ENCODE measurements at regions not wholly inside any gene's neighbourhood (a gene's known extent, or its start where the extent isn't known, plus 50 kb on each side); places are given as distances from the start of the nearest gene placed in this dataset.

DNA sequence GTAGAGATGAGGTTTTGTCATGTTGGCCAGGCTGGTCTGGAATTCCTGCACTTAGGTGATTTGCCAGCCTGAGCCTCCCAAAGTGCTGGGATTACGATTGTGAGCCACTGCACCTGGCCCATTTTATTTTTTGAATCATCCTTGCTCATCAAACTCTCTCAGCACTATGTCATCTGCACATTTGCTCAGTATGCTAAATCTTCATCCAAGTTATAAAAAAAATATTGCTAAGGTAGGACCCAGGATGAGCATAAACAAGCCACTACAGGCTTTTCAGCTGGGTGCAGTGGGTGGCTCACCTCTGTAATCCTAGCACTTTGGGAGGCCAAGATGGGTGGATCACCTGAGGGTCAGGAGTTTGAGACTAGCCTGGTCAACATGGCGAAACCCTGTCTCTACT is 510.1 kb upstream of the LARGE1 start:
- no peak for DNase-seq (ENCODE audit: low spot score)

DNA sequence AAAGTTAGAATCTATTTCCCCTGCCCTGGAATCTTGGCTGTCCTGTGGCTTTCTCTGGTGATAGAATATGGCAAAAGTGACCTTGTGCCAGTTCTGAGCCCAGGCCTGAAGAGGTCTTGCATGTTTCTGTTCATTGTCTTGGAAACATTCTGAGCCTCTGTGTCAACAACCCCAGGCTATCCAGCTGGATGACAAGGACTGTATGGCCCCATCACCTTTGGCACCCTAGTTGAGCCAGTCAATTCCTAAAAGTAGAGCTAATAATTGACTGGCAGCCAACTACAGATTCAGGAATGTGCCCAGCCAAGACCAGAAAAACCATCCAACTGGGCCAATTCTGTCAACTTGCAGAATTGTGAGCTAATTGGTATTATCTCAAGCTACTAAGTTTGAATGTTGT is 514.1 kb upstream of the LARGE1 start:
- DNase-seq (ENCODE audit: low spot score), result no peak

DNA sequence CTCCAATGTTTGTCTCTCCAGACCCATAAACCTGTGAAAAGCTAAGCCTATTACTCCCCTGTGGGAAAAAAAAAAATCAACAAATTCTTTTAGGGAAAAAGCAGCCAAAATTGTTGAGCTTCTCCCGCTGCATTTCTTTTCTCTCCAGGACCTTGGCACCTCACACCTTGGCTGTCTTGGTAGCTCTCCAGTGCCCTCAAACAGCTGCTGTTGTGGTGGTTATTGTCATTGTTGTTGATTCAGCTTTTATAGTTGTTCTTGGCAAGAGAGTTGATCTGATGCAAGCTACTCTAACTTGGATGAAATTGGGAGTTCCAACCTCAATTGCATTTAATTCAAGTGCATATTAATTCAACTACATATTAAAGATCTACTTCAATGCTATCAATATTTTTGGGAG is 516.9 kb upstream of the LARGE1 start:
- DNase-seq (ENCODE audit: low spot score), result no peak

DNA sequence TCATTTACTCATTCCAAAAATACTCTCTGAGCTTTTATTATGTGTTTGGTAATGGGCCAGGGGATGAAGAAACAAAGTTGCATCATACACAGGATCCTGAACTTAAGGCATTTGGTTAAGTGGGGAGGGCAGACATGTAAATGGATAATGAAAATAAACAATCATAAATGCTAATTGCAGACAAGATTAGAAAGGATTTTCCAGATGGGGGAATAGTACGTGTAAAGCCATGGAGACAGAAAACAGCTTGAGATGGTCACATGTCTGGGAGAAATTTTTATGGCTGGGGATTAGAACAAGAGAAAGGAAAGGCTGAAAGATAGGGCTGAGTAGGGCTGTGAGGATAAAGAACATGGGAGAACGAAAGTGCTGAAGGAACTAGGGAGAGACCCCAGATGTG is 534.3 kb upstream of the LARGE1 start:
- DNase-seq (ENCODE audit: low spot score), result peak; percentile 43

DNA sequence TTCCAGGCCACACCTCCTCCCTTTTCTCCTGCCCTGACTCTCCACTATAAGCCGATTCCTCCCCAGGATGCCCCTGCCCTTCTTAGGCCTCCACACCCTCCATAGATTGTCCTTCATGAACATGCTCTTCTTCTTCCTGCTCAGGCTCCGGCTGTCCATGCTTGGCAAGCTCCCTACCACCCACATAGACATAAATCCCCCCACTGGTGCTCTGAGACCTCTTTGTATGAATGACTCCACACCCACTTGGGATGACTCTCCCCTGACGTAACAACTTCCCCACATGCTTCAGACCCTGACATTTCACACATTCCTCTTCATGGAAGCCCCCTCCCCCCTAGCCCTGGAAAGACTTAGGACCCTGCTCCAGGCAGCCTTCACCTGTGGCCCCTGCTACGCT is 542.5 kb upstream of the LARGE1 start:
- DNase-seq (ENCODE audit: low spot score), result no peak

DNA sequence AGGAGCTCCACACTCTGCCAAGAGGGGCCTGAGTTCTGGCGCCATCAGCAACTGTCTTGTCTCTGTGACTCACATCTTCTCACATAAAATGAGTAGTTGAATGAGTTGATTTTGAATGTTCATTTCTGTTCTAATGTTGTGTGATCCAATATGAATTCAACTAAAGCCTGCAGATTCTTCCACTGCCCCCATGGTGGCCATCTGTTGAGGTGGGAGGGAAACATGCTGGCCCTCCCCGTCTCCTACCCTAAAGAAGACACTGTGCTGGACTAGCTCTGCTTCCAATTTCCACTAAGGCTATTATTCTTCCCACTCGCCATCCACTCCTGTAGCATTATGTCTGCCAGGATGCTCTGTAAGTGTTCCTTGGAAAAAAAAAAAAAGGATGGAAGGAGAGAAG is 555.6 kb upstream of the LARGE1 start:
- DNase-seq (ENCODE audit: low spot score), result no peak

DNA sequence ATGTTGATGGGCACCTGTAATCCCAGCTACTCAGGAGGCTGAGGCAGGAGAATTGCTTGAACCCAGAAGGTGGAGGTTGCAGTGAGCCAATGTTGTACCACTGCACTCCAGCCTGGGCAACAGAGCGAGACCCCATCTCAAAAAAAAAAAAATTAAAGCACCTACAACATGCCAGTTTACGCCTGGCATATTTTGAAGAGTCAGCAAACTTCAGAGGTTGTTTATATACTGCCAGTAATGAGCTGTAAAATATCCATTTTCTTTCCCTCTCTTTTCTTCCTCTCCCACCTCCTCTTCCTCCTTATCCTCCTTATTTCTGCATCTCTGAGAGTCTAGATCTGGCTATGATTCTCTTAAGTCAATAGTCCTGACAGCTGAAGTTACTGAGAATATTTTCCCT is 556.5 kb upstream of the LARGE1 start:
- DNase-seq (ENCODE audit: low spot score), result no peak

DNA sequence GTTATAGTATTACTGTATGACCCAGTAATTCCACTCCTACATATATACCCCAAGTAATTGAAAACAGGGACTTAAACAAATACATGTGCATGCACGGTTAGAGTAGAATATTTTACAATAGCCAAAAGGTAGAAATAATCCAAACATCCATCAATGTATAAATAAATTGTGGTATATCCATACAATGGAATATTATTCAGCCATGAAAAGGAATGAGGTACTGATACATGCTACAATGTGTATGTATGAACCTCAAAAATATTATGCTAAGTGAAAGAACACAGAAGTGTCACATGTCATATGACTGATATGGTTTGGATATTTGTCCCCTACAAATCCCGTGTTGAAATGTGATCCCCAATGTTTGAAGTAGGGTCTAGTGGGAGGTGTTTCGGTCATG is 560.8 kb upstream of the LARGE1 start:
- DNase-seq (ENCODE audit: low spot score), result no peak

DNA sequence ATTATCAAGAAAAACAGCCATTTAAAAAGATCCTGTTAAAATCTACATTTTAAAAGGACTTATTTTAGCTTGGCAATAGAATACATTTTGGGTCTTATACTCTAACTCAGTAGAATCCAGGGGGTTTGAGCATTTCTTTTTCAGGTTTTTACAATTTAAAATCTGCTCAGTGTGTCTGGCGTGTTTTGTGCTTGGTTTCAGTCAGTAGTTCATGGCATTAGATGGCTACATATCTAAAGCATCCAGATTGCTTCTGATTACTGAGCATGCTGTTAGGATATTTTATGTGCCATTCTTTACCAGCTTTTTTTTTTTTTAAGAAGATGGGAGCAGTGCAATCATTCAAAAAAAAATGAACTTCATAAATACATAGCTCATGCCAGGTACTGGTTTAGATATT is 566.1 kb upstream of the LARGE1 start:
- no peak for DNase-seq (ENCODE audit: low spot score)

DNA sequence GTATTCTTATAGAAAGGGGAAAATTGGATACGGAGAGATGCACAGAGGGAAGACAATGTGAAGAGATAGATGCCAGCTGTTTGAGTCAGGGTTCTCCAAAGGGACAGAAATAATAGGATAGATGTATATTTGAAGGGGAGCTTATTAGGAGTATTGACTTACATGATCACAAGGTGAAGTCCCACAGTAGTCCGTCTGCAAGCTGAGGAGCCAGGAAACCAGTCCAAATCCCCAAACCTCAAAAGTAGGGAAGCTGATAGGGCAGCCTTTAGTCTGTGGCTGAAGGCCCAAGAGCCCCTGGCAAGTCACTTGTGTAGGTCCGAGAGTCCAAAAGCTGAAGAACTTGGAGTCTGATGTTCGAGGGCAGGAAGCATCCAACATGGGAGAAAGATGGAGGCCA is 569.6 kb upstream of the LARGE1 start:
- DNase-seq (ENCODE audit: low spot score), result no peak

DNA sequence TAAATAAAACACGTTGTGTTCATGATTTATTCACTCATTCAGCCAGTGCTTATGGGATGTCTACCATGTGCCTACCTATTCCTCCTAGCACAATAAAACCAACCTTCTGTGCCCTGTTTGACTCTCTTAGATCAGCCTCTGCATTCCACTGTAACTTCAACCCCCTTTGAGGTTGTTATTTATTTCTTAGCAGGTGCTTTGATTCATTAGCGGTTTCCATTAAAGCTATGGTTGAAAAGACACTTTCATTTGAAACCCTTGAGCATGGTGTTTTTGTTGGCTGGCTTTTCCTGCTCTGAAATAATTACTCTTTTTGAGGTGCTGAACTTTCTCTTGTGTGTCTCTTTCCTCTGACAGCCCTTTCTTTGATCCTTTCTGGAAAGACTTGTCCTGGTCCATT is 570.6 kb upstream of the LARGE1 start:
- DNase-seq (ENCODE audit: low spot score), result no peak

DNA sequence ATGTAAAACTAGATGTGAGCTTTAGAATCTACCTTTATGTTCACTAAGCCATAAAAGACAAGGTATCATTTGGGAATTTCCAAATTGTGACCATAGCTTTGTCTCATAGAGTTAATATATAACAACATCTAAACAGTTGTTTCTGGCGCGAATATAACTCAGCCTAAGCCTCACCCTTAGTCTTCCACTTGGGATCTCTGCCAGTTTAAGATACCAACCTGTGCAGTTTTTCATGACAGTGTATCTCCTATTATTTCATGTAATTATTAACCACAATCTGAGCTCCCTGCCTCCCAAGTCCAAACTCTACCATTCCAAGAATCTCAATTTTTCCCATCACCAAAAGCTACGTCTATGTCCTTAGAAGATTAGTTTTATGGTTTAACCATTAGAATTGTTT is 572.5 kb upstream of the ISX start:
- DNase-seq (ENCODE audit: low spot score), result no peak

DNA sequence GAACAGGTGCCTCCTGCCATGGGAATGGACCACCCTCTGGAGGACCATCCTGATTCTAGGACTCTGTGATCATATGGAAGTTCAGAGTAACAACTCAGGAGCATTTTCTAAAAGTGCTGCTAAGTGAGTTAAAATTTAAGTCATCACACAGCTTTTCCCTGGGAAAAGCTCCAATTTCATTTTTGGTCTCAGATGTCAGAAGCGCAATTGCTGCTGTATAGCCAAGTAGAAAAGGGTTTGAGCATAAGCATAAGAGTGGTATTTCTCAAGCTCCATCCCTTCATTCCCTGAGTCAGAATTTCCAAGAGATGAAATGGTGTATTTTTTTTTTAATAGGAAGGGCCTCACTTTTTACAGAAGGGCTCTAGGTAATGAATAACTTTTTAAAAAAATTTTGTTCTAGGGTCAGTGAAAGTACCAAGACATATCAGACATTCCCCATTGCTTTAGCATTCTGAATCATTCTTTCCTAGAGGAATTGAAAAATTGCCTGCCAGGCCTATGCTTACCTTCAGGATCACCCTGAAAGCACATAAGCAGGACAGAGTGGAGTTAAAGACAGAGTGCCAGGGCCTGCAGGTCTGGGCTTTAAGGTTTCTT is 564.5 kb upstream of the ISX start:
- no peak for DNase-seq (ENCODE audit: low spot score)

DNA sequence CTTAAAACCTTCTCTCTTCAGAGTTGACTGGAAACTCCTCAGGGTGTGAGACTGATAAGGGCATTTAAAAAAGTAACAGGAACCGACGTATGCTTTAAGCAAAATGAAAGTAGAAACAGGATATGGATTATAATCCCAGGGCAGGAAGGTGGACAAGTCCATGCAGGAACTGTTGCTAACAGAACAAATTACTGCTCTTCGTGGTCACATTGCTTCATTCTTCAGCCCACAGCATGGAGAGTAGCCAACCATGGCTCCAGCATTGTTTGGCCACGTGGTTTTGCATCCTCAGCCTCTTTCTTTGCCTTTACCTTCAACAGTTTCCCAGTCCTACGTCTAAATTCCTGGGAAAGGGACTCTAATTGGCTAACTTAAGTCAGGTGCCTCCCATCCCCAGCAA is 563.1 kb upstream of the ISX start:
- no peak for DNase-seq (ENCODE audit: low spot score)

DNA sequence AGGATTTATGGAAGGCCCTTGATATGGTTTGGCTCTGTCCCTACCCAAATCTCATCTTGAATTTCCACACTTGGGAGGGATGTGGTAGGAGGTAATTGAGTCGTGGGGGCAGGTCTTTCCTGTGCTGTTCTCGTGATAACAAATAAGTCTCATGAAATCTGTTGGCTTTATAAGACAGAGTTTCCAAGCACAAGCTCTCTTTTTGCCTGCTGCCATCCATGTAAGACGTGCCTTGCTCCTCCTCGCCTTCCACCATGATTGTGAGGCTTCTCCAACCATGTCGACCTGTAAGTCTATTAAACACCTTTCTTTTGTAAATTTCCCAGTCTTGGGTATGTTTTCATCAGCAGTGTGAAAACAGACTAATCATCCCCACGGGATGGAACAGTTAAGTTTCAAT is 557.2 kb upstream of the ISX start:
- no peak for DNase-seq (ENCODE audit: low spot score)

DNA sequence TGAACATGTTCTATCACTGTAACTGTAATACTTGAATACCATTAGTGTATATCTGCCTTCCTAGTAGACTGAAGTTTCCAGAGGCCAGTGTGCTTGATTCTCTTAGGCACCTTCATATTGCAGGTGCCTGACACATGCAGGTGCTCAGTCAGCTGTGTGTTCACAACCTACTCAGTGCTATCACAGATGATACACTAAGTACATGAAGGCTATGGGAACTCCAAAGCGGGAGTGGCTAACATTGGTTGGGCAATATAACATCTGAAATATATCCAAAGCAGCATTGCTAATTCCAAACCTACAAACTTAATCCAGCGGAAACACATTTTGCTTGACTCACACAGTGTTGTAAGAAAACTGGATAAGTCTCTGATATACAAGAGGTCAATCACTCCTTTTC is 539.3 kb upstream of the ISX start:
- no peak for DNase-seq (ENCODE audit: low spot score)

DNA sequence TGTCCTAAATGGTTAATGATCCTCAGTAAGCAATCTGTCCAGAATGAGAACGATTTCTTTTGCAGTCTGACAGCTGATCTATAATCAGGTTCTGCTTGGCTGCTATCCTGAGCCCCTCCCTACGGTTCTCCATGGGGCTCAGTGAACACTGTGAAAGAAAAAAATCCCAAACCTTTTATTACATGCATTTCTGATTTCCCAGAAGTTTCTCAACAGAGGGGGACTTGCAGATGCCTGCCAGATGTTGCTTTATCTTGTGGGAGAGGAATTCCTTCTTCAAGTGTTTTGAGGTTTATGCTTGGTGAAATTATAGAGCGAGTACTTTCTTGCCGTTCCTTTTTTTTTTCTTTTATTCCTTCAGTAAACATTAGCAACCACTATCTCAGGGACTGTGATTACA is 531.9 kb upstream of the ISX start:
- no peak for DNase-seq (ENCODE audit: low spot score)

DNA sequence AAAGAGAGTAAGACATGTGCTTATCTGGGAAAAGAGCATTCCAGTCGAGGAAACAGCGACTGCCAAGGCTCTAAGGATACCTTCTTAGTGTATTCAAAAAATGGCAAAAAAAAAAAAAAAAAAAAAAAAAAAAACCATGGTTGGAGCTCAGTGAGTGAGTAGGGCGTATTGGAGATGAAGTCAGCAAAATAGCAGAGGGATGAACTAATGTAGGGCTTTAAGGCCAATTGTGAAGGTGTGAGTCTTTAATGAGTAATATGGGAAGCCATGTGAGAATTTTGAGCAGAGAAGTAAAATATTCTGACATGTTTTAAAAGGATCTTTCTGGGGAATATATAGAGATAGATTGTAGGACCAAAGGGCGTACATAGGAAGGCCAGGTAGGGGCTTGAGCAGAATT is 498.6 kb upstream of the ISX start:
- no peak for DNase-seq (ENCODE audit: low spot score)

DNA sequence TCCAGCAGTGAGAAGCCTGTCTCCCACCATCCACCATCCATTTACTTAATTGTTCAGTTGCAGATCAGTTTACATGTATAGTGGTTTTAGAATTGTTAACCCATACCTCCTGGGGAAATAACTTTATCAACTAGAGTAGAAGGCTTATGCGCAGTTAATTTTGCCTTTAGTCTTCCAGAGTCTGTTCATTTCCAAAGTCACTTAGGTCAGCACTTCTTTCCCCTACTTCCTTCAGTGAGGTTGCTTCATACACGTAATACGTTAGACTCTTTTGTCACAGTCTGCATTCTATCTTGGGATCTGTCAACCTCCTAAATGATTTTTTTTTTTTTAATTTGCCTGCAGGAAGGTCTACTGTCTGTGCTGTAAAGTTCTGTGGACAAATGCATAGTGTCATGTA is 495.6 kb upstream of the ISX start:
- DNase-seq (ENCODE audit: low spot score), result no peak

DNA sequence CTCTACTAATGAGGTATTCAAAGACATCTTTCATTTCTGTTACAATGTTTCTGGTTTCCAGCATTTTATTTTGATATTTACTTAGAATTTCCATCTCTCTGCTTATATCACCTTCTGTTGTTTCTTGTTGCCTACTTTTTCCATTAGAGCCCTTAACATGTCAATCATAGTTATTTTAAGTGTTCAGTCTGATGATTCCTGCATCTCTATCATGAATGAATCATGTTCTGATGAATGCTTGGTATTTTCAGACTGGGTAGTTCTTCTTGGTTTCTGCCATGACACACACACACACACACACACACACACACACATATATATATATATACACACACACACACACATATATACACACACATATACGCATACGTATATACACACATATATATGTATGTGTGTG is 486.4 kb upstream of the ISX start:
- no peak for DNase-seq (ENCODE audit: low spot score)

DNA sequence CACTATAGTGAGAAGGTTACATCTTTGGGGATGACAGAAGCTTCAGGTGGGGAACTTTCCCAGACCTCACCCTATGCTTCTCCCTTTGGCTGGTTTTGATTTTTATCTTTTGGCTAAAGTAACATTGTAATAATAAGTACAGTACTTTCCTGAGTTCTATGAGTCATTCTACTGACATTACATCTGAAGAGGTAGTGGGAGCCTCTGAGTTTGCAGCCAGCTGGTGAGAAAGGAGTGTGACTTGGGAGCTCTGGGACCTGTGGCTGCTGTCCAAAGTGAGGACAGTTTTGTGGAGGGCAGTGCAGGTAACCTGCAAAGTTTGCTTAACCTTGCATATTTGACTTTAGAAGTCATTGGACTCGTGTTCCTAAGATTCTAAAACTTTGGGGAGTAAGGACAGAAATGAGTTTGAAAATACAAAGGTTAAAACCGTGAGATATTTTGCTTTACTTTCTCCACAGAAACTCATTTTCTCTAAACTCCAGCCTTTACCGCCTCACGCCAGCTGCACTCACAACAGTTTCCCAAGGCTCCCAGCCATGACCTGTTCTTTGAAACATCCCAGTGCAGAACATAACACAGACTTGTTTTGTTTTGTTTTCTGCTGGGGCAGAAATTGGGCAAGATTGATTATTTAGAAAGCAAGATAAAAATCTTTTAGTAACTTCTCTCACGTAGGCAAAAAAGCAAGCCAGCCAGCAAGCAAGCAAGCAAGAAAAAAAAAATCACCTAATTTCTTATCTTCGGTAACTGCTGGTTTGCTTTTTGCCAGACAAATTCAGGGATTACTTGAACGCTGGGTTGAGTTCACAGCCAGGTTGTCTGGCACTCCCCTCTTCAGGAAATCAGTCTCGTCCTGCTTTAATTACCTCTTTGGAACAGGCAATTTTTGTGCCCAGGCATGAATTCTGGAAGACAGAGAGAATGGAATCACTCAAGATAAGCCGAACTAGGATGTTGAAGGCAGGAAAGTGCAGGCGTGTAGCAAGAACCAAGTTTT is 478.3 kb upstream of the ISX start:
- DNase-seq (ENCODE audit: low spot score), result no peak

DNA sequence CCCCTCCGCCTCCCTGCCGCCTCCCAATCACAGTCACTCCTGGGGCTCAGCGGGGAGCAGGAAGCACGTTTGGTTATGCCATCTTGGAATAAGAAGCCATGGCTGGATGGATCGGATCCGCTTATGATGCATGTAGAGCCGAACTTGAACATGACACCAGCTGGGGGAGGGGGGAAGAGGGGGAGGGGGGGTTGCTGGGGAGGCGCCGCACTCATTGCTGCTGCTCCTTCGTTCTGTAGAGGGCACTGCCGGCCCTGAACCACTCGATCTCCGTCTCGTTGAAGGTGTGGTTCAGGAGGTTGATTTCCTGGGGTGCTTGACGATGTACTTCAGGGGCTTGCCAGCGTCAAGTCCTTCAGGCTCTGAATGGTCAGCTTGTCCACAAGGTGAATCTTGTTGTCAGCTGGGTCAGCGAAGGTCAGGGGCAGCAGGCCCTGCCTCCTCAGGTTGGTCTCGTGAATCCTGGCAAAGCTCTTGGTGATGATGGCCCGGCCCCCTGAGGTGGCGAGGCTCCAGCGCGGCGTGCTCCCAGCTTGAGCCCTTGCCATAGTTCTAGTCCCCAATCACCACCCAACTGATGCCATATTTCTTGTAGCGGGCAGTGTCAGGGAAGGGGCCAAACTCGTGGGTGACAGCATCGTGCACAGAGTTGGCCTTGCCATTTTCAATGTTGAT is 476.9 kb upstream of the ISX start:
- no peak for DNase-seq (ENCODE audit: low spot score)

DNA sequence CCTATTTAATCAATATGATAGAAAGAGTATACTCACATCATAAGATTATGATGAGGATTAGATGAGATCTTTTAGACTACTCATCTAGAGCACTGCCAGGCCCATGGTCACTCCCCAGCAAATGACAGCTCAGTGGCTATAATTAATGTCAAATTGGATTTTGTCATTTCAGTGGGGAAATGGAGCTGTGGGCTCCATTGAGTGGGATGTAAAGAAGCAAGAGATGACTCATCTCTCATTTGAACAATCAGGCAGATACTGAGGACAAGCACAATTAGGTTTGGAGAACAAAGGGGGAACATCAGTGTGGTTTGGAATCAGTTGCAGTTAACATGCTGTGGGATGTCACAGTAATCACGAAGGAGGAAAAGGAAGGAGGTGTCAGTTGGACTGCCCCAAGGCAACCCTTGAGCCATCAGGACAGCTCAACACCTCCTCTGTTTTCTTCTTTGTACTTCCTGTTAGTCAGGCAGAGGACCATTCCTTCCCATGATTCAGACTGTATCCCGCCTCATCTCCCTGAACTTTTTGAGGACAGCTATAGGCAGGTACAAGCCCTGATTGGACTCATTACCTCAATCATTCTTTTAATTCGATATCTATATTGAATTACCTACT is 473.7 kb upstream of the ISX start:
- no peak for DNase-seq (ENCODE audit: low spot score)

Data from D341Med (cell line).